Transverse colon (tissue), 4 donors: ENCODE measurements at regions not wholly inside any gene's neighbourhood (a gene's known extent, or its start where the extent isn't known, plus 50 kb on each side); places are given as distances from the start of the nearest gene placed in this dataset.
A peak's percentile ranks its signal among the peaks of the same experiment; 100 is the strongest.
"Not testable (repeated sequence)": the region's sequence is repeated elsewhere in the genome, so short reads cannot be mapped to it uniquely, and the experiment has no call there.

Source experiments
- DNase-seq: peaks from one replicate; pipeline ENCODE4 v3.0.0-alpha.2; 2019
- H3K27ac ChIP-seq, 4 donors: fragments of 200-600 bp; sonication (generic); 2 replicates each; pipeline ENCODE4 v1.5.1; 2016 to 2018; ENCODE audit warnings: inconsistent platforms in 4 of 4
- H3K27me3 ChIP-seq: fragments of 200-600 bp; sonication (generic); 2 replicates; pipeline ENCODE4 v1.5.1; 2017; ENCODE audit warnings: inconsistent platforms
- H3K36me3 ChIP-seq, 4 donors: fragments of 200-600 bp; sonication (generic); 2 replicates each; pipeline ENCODE4 v1.5.1; 2017 to 2019; ENCODE audit warnings: inconsistent platforms in 4 of 4
- H3K4me1 ChIP-seq, 4 donors: fragments of 200-600 bp; sonication (generic); 2 replicates each; pipeline ENCODE4 v1.5.1; 2017 to 2020; ENCODE audit warnings: inconsistent platforms in 4 of 4
- H3K4me3 ChIP-seq, 4 donors: fragments of 200-600 bp; sonication (generic); 1 replicate in 1 of 4; 2 replicates in 3 of 4; pipeline versions ENCODE4 v1.5.1 to v1.6.1; 2017 to 2019; ENCODE audit warnings: inconsistent platforms in 4 of 4
- H3K9me3 ChIP-seq, 2 donors: fragments of 200-600 bp; sonication (generic); 2 replicates each; pipeline ENCODE4 v1.5.1; 2017 to 2019; ENCODE audit warnings: inconsistent platforms in 2 of 2
- CTCF ChIP-seq, 5 experiments: fragments of 200-600 bp in 3 of 5; fragments of 450-650 bp in 2 of 5; sonication (generic) in 3 of 5; IDR thresholded peaks; 1 replicate in 2 of 5; 2 replicates in 3 of 5; pipeline ENCODE4 v1.5.1; 2016 to 2017; ENCODE audit warnings: antibody characterized with exemption in 5 of 5, inconsistent platforms in 3 of 5, mild to moderate bottlenecking in 2 of 5, moderate library complexity in 1 of 5
- EP300 ChIP-seq: sonication (generic); formaldehyde crosslinking; IDR thresholded peaks from one replicate; pipeline ENCODE4 v1.6.1; 2017; ENCODE audit warnings: antibody characterized with exemption, low read depth
- POLR2A ChIP-seq: fragments of 450-650 bp; IDR thresholded peaks from one replicate; pipeline ENCODE4 v1.6.1; 2016; ENCODE audit warnings: antibody characterized with exemption, mild to moderate bottlenecking, moderate library complexity
- POLR2AphosphoS5 ChIP-seq, 3 donors: sonication (generic); formaldehyde crosslinking; IDR thresholded peaks; one replicate each; pipeline ENCODE4 v1.6.1; 2016; ENCODE audit warnings: antibody characterized with exemption in 3 of 3
- WGBS, 2 donors: methylation state at CpG; one replicate each; pipeline ENCODE4 v1.1.5; 2018; ENCODE audit warnings: low coverage in 1 of 2; 5-methylcytosine and 5-hydroxymethylcytosine counted together
- in situ Hi-C, 4 donors: fragments of 200-750 bp; cut with MboI; loops; one replicate each; pipeline versions ENCODE4 v1.15.0 to v1.15.1; 2017; ENCODE audit warnings: low sequenced_read_pairs in 3 of 4, low pct_ligation_motif_present in 1 of 4, low pct_unique_long_range_greater_than_20kb in 1 of 4
- intact Hi-C: fragments of 100-400 bp; cut with DNase I; formaldehyde crosslinking; loops from one replicate; pipeline ENCODE4 v1.15.1; 2023; ENCODE audit warnings: low total_unique reads

GRCh38 chr5:126677121-126677520 lies 76.4 kb downstream of the PHAX start:
- WGBS, 2 donors, result 93 to 100% methylated on average over 2 of the region's 2 CpGs
- intact Hi-C loops, result no loop called here
- in situ Hi-C loops, result loop anchor here in 3 of 4 donors (5.0 to 10.0 kb wide), 3 partner anchors 95 to 128 kb away; no protein-coding TSS in a partner anchor
- no peak for TF ChIP-seq EP300
- no peak for TF ChIP-seq POLR2A
- TF ChIP-seq CTCF (IDR thresholded peaks at IDR 0.05), result no peak
- TF ChIP-seq POLR2AphosphoS5 (IDR thresholded peaks at IDR 0.05), result no peak
- DNase-seq, result no peak
- Histone ChIP-seq H3K4me1 (peaks cover 0 to 24% (median 6%) of the 10 kb centered on the region in 4 donors), H3K27ac (no peak overlapping the region), H3K9me3 (no peaks in the 10 kb centered on the region), H3K36me3 (no peaks in the 10 kb centered on the region), H3K4me3 (no peak overlapping the region), H3K27me3 (no peaks in the 10 kb centered on the region)

- TF ChIP-seq POLR2A (no peak), EP300 (no peak), POLR2AphosphoS5 (IDR thresholded peaks at IDR 0.05) (no peak), CTCF (IDR thresholded peaks at IDR 0.05) (no peak)
- intact Hi-C loops (no loop called here), in situ Hi-C loops (no loop called here)
- no peak overlapping the region for H3K4me3 ChIP-seq
- 24 to 31% methylated on average over 3 to 4 of the region's 4 CpGs for WGBS, 2 donors
- DNase-seq, result peak; percentile 24
- no peaks in the 10 kb centered on the region for H3K9me3 ChIP-seq
- no peaks in the 10 kb centered on the region for H3K36me3 ChIP-seq
- no peaks in the 10 kb centered on the region for H3K27me3 ChIP-seq
- peak overlapping the region in 1 of 4 donors; percentile 35 for H3K27ac ChIP-seq
- peaks cover 0 to 16% (median under 1%) of the 10 kb centered on the region in 4 donors for H3K4me1 ChIP-seq
Observed at GRCh38 chr5:126680191-126680817, 79.6 kb downstream of the PHAX start.

- intact Hi-C loops, in situ Hi-C loops: not testable (repeated sequence)
- peaks cover 0 to 12% (median 0%) of the 10 kb centered on the region in 4 donors for H3K4me1 ChIP-seq
Observed at GRCh38 chr5:126681314-126681713, 80.6 kb downstream of the PHAX start.

GRCh38 chr5:126681970-126682369 lies 81.2 kb downstream of the PHAX start:
- peaks cover 0 to 10% (median 0%) of the 10 kb centered on the region in 4 donors for H3K4me1 ChIP-seq
- no peaks in the 10 kb centered on the region for H3K9me3 ChIP-seq
- no peak overlapping the region for H3K27ac ChIP-seq
- no peaks in the 10 kb centered on the region for H3K27me3 ChIP-seq
- no peaks in the 10 kb centered on the region for H3K36me3 ChIP-seq
- DNase-seq, result no peak
- intact Hi-C loops, result no loop called here
- no peak overlapping the region for H3K4me3 ChIP-seq
- in situ Hi-C loops, result no loop called here
- TF ChIP-seq POLR2AphosphoS5 (IDR thresholded peaks at IDR 0.05), result no peak
- no peak for TF ChIP-seq EP300
- no peak for TF ChIP-seq POLR2A
- no peak for TF ChIP-seq CTCF (IDR thresholded peaks at IDR 0.05)
- WGBS, 2 donors, result 75 to 80% methylated on average over 5 to 6 of the region's 6 CpGs

More at GRCh38 chr5:126681314-126681713, 80.6 kb downstream of the PHAX start:
- WGBS, 2 donors, result 34 to 78% methylated on average over 2 to 9 of the region's 9 CpGs
- H3K4me3 ChIP-seq, H3K27ac ChIP-seq, H3K27me3 ChIP-seq, H3K9me3 ChIP-seq, H3K36me3 ChIP-seq, DNase-seq: not testable (repeated sequence)

GRCh38 chr5:126682856-126683255 lies 82.1 kb downstream of the PHAX start:
- in situ Hi-C loops (no loop called here), intact Hi-C loops (no loop called here)
- H3K4me1 ChIP-seq, result peaks cover 0 to 10% (median 0%) of the 10 kb centered on the region in 4 donors
- H3K27me3 ChIP-seq, result no peaks in the 10 kb centered on the region
- TF ChIP-seq POLR2AphosphoS5 (IDR thresholded peaks at IDR 0.05) (no peak), EP300 (no peak), CTCF (IDR thresholded peaks at IDR 0.05) (no peak), POLR2A (no peak)
- H3K27ac ChIP-seq, result no peak overlapping the region
- no peaks in the 10 kb centered on the region for H3K36me3 ChIP-seq
- WGBS, 2 donors, result 83 to 92% methylated on average over 1 of the region's 1 CpG
- H3K4me3 ChIP-seq, result no peak overlapping the region
- no peaks in the 10 kb centered on the region for H3K9me3 ChIP-seq
- DNase-seq, result no peak
